ENCODE measurements at regions not wholly inside any gene's neighbourhood (a gene's known extent, or its start where the extent isn't known, plus 50 kb on each side); places are given as distances from the start of the nearest gene placed in this dataset.

DNA sequence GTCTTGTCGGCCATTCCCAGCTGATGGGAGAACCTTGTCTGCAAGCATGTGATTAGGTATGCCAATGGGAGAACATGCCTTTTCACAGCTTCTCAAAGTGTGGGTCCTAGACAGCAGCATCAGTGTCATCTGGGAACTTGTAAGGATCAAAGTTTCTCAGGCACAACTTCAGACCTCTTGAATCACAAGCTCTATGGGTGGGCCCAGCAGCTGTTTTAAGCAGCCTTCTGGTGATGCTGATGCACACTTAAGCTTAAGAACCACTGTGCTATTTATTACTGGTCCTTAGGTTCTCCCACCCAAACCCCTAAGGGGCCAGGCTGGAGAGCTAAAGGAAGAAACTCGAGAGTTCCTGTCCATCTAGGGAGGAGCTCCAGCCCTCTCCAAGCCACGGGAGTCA lies 453.9 kb upstream of the PROK2 start:
- Histone ChIP-seq H3K9me3 (ENCODE audit: control insufficient read depth, low read length) (no peaks in the 10 kb centered on the region), H3K36me3 (ENCODE audit: control insufficient read depth, insufficient read depth, low read length) (no peaks in the 10 kb centered on the region), H3K4me1 (ENCODE audit: control insufficient read depth, insufficient read depth, low read length, poor library complexity, severe bottlenecking) (peaks cover 11% of the 10 kb centered on the region), H3K4me3 (ENCODE audit: extremely low read depth, insufficient read depth, low read length, poor library complexity, severe bottlenecking) (no peak overlapping the region), H3K27ac (ENCODE audit: low read depth, low read length, severe bottlenecking) (no peak overlapping the region)
- WGBS, 2 experiments (ENCODE audit: insufficient coverage in 2 of 2): 71 to 79% methylated on average over 3 of the region's 3 CpGs

DNA sequence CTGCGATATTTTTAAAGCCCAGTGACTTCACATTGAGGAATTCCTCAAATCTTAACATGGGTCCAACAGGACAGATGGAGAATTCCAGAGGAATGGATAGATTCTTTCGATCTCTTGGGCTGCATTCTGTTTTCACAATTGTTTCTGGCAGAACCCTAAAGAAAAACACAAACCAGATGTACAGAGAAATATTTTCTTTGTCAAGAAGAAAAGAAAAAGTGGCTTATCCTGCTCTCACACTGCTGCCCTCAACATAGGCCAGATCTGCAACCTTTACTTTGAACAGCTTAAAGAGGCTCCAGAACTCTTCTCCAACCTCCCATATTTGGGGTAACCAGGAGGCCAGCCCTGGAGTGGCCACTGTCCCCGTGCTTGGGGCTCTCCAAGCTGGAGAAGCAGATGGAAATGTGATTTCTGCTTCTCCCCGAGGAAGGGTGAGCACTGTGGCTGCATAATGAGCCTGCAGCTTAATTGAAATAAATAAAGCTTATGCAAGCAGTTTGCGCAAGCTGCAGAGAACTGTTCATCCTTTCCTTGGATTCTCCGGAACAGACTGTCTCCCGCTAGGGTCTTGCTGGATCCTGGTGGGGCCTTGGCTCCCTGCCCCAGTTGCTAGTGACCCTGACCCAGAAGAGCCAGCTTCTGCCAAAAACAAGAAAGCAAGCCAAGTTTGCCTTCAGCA lies 453.2 kb upstream of the PROK2 start:
- H3K4me1 ChIP-seq (ENCODE audit: control insufficient read depth, insufficient read depth, low read length, poor library complexity, severe bottlenecking): peaks cover 11% of the 10 kb centered on the region
- H3K27ac ChIP-seq (ENCODE audit: low read depth, low read length, severe bottlenecking): no peak overlapping the region
- 93 to 96% methylated on average over 5 to 6 of the region's 7 CpGs for WGBS, 2 experiments (ENCODE audit: insufficient coverage in 2 of 2)
- no peaks in the 10 kb centered on the region for H3K36me3 ChIP-seq (ENCODE audit: control insufficient read depth, insufficient read depth, low read length)
- no peaks in the 10 kb centered on the region for H3K9me3 ChIP-seq (ENCODE audit: control insufficient read depth, low read length)
- H3K4me3 ChIP-seq (ENCODE audit: extremely low read depth, insufficient read depth, low read length, poor library complexity, severe bottlenecking): no peak overlapping the region

DNA sequence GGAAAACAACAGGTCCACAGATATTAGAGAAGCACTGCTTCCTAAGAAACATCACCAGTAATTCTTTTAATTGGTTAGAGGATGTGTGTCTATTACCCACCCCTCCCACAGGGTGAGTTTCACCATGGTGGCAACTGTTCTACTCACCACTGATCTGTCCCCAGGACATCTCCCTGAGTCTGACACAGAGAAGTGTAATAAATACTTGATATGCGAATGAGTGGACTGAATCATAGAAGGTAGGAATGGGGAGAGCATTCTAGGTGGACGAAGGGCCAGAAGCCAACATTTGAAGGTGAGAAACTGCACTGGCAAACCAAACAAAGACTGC lies 452.7 kb upstream of the PROK2 start:
- Histone ChIP-seq H3K27ac (ENCODE audit: low read depth, low read length, severe bottlenecking) (no peak overlapping the region), H3K9me3 (ENCODE audit: control insufficient read depth, low read length) (no peaks in the 10 kb centered on the region), H3K36me3 (ENCODE audit: control insufficient read depth, insufficient read depth, low read length) (no peaks in the 10 kb centered on the region), H3K4me1 (ENCODE audit: control insufficient read depth, insufficient read depth, low read length, poor library complexity, severe bottlenecking) (peaks cover 11% of the 10 kb centered on the region), H3K4me3 (ENCODE audit: extremely low read depth, insufficient read depth, low read length, poor library complexity, severe bottlenecking) (no peak overlapping the region)
- WGBS, 2 experiments (ENCODE audit: insufficient coverage in 2 of 2): 78 to 100% methylated on average over 2 of the region's 2 CpGs

DNA sequence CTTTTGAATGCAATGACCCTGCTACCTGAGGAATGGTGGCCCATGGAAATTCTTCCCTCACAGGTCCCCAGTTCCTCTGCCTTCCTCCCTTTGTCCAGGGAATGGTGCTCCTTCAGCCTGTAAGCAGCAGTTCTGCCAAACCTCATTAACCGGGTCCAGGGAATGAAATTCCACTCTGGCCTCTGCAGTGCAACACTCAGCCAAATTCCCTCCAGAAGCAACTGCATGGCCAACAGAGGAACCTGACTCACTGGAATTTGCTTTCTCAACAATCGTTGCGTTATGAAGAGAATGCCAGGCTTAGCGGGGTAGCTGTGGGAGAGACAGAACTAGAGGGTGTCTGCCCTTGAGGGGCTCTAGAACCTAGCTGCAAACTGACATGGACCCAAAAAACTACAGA lies 449.4 kb upstream of the PROK2 start:
- Histone ChIP-seq H3K4me1 (ENCODE audit: control insufficient read depth, insufficient read depth, low read length, poor library complexity, severe bottlenecking) (peaks cover 11% of the 10 kb centered on the region), H3K4me3 (ENCODE audit: extremely low read depth, insufficient read depth, low read length, poor library complexity, severe bottlenecking) (no peak overlapping the region), H3K36me3 (ENCODE audit: control insufficient read depth, insufficient read depth, low read length) (no peaks in the 10 kb centered on the region), H3K9me3 (ENCODE audit: control insufficient read depth, low read length) (no peaks in the 10 kb centered on the region), H3K27ac (ENCODE audit: low read depth, low read length, severe bottlenecking) (no peak overlapping the region)
- 80 to 93% methylated on average over 2 to 4 of the region's 4 CpGs for WGBS, 2 experiments (ENCODE audit: insufficient coverage in 2 of 2)

DNA sequence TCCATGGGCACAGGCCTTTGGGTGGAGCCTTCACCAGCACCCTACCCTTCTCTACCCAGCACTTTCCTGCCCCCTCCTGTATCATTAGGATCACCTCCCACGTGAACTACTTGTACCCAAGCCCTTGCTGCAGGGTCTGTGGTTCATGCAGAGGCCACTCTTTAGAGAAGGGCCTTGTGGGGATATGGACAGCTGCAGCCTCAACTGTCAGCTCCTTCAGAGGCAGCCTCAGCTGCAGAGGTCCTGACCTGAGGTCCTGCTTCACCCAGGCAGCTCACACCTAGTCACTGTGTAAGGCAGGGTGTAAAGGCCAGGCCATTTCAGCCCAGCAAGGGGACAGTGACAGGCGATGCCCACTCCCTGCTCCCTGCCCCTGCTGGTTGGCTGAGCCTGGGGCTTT lies 448.6 kb upstream of the PROK2 start:
- Histone ChIP-seq H3K27ac (ENCODE audit: low read depth, low read length, severe bottlenecking) (no peak overlapping the region), H3K36me3 (ENCODE audit: control insufficient read depth, insufficient read depth, low read length) (no peaks in the 10 kb centered on the region), H3K4me1 (ENCODE audit: control insufficient read depth, insufficient read depth, low read length, poor library complexity, severe bottlenecking) (peaks cover 11% of the 10 kb centered on the region), H3K4me3 (ENCODE audit: extremely low read depth, insufficient read depth, low read length, poor library complexity, severe bottlenecking) (no peak overlapping the region), H3K9me3 (ENCODE audit: control insufficient read depth, low read length) (no peaks in the 10 kb centered on the region)
- WGBS, 2 experiments (ENCODE audit: insufficient coverage in 2 of 2): 79 to 100% methylated on average over 1 to 2 of the region's 2 CpGs

DNA sequence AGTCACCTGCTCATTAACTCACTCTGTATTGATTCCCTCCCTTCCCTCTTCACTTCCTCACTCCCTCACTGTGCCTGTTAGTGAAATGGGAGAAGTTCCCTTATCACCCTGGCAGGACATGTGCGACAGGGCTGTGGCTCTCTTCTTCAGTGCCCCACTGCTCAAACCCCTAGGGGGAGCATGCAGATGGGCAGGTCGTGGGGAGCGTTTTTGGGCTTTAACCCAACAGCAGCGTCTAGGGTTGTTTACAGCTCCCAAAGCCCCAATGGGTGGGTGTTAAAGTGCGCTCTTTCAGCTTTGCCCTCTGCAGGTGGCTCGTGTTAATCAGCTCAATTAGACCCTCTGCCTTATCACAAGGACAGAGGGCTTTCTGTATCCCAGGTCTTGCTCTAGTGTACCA lies 447.8 kb upstream of the PROK2 start:
- H3K9me3 ChIP-seq (ENCODE audit: control insufficient read depth, low read length): no peaks in the 10 kb centered on the region
- peaks cover 3% of the 10 kb centered on the region for H3K4me1 ChIP-seq (ENCODE audit: control insufficient read depth, insufficient read depth, low read length, poor library complexity, severe bottlenecking)
- no peak overlapping the region for H3K27ac ChIP-seq (ENCODE audit: low read depth, low read length, severe bottlenecking)
- no peaks in the 10 kb centered on the region for H3K36me3 ChIP-seq (ENCODE audit: control insufficient read depth, insufficient read depth, low read length)
- WGBS, 2 experiments (ENCODE audit: insufficient coverage in 2 of 2): 70 to 80% methylated on average over 2 to 3 of the region's 6 CpGs
- H3K4me3 ChIP-seq (ENCODE audit: extremely low read depth, insufficient read depth, low read length, poor library complexity, severe bottlenecking): no peak overlapping the region

DNA sequence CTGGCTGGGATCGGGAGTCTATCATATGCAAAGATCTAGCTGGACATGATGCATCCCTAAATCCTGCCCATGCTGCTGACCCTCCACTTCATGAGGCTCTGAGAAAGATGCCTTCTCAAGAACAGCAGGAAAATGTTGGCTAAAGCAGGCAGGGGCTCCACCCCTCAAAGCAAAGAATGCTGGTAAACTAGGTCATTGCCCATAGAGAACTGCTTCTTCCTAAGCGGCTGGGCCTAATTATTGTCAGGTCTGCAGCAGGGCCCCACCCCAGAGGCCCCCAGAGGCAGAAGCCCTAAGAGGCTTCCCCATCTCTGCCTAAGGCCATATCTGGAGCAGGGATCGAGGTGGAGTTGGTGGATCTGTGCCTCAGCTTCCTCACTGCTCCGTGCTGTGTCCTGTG lies 447.4 kb upstream of the PROK2 start:
- no peak overlapping the region for H3K4me3 ChIP-seq (ENCODE audit: extremely low read depth, insufficient read depth, low read length, poor library complexity, severe bottlenecking)
- H3K9me3 ChIP-seq (ENCODE audit: control insufficient read depth, low read length): no peaks in the 10 kb centered on the region
- H3K36me3 ChIP-seq (ENCODE audit: control insufficient read depth, insufficient read depth, low read length): no peaks in the 10 kb centered on the region
- no peak overlapping the region for H3K27ac ChIP-seq (ENCODE audit: low read depth, low read length, severe bottlenecking)
- WGBS, 2 experiments (ENCODE audit: insufficient coverage in 2 of 2): 90 to 97% methylated on average over 4 of the region's 4 CpGs
- no peaks in the 10 kb centered on the region for H3K4me1 ChIP-seq (ENCODE audit: control insufficient read depth, insufficient read depth, low read length, poor library complexity, severe bottlenecking)

DNA sequence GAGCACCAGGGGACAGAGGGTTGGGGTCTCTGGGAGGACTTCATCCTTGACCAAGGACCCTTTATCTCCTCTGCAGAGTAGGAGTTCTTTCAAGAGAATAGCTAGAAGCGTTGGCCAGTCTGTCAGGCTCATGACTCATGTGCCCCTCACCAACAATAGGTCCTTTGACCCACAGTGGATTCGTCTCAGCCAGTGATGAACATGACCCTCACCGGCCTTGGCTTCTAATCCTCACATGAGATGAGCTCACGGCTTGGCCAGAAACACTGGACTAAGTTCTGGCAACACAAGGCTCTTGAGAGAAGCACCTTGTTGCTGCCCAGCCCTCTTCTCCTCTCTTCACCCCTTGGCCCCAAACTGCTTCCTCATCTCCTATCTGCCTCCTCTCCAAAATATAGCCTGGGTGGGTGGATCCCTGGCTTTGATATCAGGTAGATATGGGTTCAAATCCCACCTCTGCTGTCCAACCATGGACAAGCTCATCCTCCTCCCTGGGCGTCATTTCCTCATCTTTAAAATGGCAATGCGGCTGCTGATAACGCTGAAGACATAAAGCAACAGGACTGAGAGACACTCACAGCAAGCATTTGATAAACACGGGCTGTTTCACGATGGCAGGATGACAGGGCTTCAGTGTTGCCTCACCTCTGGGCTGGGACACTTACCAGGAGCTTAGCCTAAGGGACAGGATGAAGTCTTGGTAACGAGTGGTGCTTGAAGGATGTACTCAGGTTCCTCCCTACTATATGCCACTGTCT lies 446.7 kb upstream of the PROK2 start:
- 78 to 90% methylated on average over 9 to 10 of the region's 10 CpGs for WGBS, 2 experiments (ENCODE audit: insufficient coverage in 2 of 2)
- H3K27ac ChIP-seq (ENCODE audit: low read depth, low read length, severe bottlenecking): no peak overlapping the region
- H3K4me3 ChIP-seq (ENCODE audit: extremely low read depth, insufficient read depth, low read length, poor library complexity, severe bottlenecking): no peak overlapping the region
- no peaks in the 10 kb centered on the region for H3K4me1 ChIP-seq (ENCODE audit: control insufficient read depth, insufficient read depth, low read length, poor library complexity, severe bottlenecking)
- H3K36me3 ChIP-seq (ENCODE audit: control insufficient read depth, insufficient read depth, low read length): no peaks in the 10 kb centered on the region
- no peaks in the 10 kb centered on the region for H3K9me3 ChIP-seq (ENCODE audit: control insufficient read depth, low read length)

DNA sequence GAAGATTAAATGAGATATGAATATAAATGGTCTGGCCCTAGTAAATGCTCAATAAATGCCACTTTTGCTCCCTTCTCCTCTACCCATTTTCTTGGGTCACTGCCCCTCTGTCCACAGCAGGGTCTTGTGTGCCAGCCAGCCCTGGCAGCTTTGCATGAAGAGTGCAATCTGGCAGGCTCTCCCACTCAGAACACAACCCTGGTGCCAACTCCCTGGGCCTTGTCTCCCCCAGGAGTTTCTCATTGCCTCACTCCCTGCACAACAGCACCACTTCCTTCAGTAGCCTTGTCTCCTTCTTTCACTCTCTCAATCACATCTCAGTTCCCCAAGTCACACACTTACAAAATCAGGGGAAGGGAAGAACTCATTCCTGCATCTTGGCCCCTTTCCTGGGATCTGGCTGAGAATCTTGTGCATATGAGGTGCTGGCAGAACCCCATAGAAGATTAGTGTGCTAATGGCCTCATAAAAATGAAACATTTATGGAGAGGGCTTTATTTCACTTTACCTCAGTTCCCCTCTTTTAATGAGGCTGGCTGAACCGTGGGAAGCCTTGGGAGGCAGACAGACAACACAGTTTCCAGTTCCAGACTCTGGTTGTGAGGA lies 445.9 kb upstream of the PROK2 start:
- H3K4me3 ChIP-seq (ENCODE audit: extremely low read depth, insufficient read depth, low read length, poor library complexity, severe bottlenecking): no peak overlapping the region
- H3K27ac ChIP-seq (ENCODE audit: low read depth, low read length, severe bottlenecking): no peak overlapping the region
- WGBS, 2 experiments (ENCODE audit: insufficient coverage in 2 of 2): 80% methylated on average over 1 of the region's 1 CpG; no CpG with 5 or more reads in 1 of the 2 experiments
- H3K4me1 ChIP-seq (ENCODE audit: control insufficient read depth, insufficient read depth, low read length, poor library complexity, severe bottlenecking): no peaks in the 10 kb centered on the region
- H3K9me3 ChIP-seq (ENCODE audit: control insufficient read depth, low read length): peaks cover 7% of the 10 kb centered on the region
- H3K36me3 ChIP-seq (ENCODE audit: control insufficient read depth, insufficient read depth, low read length): no peaks in the 10 kb centered on the region

DNA sequence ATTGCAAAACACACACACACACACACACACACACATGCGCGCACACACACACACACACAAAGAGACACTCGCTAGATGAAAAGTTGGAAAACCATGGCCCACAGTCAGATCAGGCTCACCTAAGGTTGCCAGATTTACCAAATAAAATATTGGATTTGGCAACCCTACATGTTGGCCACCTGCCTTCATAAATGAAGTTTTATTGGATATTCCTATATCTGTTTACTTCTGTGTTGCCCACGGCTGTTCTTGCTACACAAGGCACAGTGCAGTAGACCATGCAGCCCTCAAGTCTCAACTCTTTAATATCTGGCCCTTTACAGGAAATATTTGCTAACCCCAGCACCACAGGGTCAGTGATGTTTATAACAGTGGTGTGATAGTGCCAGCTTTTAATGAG lies 445.0 kb upstream of the PROK2 start:
- Histone ChIP-seq H3K27ac (ENCODE audit: low read depth, low read length, severe bottlenecking) (no peak overlapping the region), H3K36me3 (ENCODE audit: control insufficient read depth, insufficient read depth, low read length) (no peaks in the 10 kb centered on the region), H3K4me1 (ENCODE audit: control insufficient read depth, insufficient read depth, low read length, poor library complexity, severe bottlenecking) (no peaks in the 10 kb centered on the region), H3K4me3 (ENCODE audit: extremely low read depth, insufficient read depth, low read length, poor library complexity, severe bottlenecking) (no peak overlapping the region), H3K9me3 (ENCODE audit: control insufficient read depth, low read length) (peaks cover 14% of the 10 kb centered on the region)
- WGBS, 2 experiments (ENCODE audit: insufficient coverage in 2 of 2): 78% methylated on average over 1 of the region's 4 CpGs; no CpG with 5 or more reads in 1 of the 2 experiments
